ENCODE measurements at regions not wholly inside any gene's neighbourhood (a gene's known extent, or its start where the extent isn't known, plus 50 kb on each side); places are given as distances from the start of the nearest gene placed in this dataset.
"Not testable (repeated sequence)": the region's sequence is repeated elsewhere in the genome, so short reads cannot be mapped to it uniquely, and the experiment has no call there.

- no peak for DNase-seq (ENCODE audit: low spot score)
Measured at GRCh38 chr12:127606476-127607015, 660.4 kb upstream of the TMEM132C start.

DNA sequence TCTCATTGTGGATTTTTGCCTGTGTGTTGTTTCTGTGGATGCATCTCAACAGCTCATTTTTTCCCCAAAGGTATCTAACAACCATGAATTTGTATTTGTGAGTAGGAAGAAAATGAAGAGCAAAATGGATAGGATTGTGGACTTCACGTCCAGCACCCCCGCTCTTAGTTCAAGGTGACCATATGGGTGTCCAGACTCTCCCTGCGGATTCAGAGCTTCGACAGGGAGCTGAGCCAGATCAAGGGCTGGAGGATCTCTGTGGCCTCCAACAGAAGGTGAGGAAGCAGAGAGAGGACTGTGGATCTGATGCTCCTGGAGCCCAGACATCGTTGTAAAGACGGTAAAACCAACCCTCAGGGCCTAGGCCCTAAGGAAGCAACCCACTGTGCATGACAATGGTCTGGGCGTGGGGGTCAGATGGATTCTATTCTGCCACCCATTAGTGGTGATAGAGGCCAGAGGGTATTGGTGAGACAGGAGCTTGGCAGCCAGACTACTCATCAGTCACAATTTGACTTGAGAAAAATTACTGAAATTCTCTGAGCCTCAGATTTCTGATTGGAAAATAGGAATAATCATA lies 659.7 kb upstream of the TMEM132C start:
- no peak for DNase-seq (ENCODE audit: low spot score)

DNA sequence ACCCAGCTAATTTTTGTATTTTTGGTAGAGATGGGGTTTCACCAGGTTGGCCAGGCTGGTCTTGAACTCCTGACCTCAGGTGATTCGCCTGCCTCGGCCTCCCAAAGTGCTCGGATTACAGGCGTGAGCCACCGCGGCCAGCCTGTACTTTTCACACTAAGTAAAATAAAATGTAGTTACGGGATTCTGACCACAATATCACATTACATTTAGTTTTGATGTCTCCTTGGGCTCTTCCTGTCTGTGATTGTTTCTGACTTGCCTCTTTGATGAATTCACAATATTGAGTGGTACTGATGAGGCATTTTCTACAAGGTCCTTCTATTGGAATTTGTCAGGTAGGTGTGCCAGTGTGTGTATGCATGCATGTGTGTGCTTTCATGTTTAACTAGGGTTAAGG lies 658.6 kb upstream of the TMEM132C start:
- not testable (repeated sequence) for DNase-seq (ENCODE audit: low spot score)

GRCh38 chr12:127613056-127613455 lies 653.9 kb upstream of the TMEM132C start:
- DNase-seq (ENCODE audit: low spot score), result no peak

DNA sequence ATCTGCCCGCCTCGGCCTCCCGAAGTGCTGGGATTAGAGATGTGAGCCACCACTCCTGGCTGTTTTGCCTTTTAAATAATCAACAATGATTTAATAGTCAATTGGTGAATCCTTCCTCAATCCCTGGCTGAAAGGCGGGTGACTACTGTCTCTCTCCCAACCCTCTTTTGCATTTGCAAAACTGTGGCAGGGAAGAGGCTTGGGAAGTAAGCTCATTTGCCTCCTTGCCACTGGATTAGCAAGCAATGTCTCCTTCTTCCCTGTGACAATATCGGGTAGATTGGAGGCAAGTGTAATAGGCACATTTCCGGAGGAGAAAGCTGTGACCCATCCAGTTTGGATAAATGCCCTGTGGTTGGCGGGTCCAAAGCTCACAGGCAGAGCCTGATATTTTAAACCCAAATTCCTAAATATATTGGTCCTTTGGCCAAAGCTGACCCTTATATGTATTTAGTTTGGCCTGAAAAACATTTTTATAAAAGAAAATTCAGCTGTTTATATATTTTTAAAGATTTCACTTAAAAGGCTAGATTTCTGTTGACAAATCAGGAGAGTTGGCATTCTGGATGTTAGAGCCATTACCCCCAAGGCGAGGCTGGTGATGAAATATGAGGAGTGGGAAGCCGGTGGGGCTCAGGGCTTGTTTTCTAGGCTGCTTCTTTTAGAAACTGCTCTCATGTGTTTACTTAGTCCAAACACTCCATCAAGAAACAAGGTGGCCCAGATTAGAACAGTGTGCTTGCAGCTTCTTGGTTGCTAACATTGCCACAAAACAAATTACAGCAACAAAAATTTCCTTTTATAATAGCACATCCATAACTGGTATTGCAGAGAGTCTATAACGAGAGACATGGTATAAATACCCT lies 646.9 kb upstream of the TMEM132C start:
- DNase-seq (ENCODE audit: low spot score), result no peak

DNA sequence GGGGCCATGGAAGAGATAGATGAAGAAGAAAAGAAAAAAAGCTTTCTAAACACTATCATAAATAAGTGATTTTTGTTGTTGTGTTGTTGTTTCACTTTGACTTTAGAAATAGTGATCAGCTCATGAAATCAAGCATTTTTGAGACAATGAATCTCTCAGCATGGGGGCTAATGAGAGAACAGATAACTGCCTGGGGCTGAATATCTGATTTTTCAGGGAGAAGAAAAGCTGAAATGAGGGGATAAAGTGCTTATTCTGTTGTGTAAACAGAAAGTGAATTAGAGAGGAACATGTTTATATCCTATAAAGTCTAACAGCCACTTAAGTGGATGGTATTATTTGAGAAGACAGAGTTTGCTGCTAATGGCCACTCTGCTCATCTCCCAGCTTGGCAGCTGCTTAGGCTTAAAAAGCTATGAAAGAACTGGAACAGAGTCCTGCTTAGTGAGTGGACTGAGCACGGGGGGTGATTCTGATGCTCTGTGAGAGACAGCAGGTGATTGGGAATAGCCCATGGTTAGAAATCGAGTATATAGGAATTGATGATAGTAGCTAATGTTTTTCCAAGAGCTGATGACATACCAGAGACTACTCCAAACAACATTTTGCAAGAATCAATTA lies 646.1 kb upstream of the TMEM132C start:
- no peak for DNase-seq (ENCODE audit: low spot score)

DNA sequence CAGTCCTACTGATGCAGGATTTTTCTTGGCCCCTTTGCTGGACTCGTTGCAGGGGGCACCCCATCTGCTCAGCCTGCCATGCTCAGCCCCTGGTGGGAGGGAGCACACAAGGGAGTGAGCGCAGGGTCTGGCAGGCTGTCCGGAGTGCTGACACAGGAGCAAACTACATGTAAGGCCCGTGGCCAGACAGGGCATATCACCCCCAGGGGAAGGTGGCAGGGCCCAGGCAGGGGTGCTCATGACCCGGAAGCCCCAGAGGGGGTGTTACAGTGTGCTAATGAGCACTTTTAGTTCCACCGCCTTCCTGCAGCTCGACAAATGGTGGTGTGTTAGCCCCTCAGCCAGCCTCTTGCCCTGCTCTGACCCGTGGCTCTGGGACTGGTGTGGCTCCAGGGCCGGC lies 645.6 kb upstream of the TMEM132C start:
- DNase-seq (ENCODE audit: low spot score), result no peak

DNA sequence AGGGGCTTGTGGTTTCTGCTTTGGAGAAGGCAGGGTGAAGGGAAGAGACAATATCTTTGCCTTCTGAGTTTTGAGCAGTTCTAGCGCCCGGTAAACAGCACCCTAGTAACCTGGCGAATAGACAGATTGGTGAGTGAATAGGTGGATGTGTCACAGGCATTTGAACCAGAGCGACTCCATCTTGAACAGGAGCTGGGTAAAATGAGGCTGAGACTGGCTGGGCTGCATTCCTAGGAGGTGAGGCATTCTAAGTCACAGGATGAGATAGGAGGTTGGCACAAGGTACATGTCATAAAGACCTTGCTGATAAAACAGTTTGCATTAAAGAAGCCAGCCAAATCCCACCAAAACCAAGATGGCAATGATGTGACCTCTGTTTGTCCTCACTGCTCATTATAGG lies 643.6 kb upstream of the TMEM132C start:
- no peak for DNase-seq (ENCODE audit: low spot score)

DNA sequence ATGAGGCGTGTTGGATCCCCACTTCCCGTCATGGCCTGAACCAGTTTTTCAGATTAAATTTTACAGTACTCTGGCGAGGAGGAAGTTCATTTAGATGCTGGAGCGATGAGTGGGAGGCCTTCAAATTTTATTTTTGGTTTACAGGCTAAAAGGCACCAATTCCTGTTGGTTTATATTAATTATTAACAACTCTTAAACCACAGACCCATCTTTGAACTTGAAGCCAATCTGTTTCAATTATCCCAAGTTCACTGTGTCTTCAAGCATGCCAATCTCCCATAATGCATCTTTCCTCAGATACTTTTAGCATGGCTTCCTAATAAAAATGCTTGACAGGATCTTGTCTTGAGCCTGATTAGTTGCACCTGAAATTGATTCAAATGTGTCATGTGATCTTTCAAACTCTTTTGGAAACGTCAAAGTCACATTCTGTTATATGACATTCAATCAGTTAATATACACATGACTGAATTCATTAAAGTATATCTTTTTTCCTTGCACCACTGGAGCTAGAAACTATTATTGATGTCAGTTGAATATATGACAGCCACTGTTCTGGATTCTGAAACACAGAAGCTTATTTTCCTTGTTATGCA lies 641.7 kb upstream of the TMEM132C start:
- DNase-seq (ENCODE audit: low spot score), result no peak

DNA sequence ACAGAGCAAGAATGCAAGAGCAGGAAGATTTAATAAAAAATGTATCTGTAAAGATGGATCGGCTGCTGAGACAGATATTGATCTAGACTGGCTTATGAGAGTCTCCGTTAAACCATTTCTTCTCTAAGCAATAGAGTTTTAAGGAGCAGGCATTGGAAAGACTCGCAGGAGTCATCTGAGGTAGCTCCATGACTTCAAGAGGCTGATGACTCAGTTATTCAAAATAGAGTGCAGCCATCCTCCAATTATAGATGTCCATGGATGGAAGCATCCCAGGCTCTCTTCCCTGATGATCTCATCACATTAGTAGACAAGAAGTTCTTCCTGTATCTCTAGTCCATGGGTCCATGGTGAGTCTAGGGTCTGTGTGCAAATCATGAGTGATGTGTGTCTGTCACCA lies 638.3 kb upstream of the TMEM132C start:
- DNase-seq (ENCODE audit: low spot score), result no peak

GRCh38 chr12:127629066-127629820 lies 637.7 kb upstream of the TMEM132C start:
- DNase-seq (ENCODE audit: low spot score), result no peak

GRCh38 chr12:127632461-127632860 lies 634.5 kb upstream of the TMEM132C start:
- no peak for DNase-seq (ENCODE audit: low spot score)

DNA sequence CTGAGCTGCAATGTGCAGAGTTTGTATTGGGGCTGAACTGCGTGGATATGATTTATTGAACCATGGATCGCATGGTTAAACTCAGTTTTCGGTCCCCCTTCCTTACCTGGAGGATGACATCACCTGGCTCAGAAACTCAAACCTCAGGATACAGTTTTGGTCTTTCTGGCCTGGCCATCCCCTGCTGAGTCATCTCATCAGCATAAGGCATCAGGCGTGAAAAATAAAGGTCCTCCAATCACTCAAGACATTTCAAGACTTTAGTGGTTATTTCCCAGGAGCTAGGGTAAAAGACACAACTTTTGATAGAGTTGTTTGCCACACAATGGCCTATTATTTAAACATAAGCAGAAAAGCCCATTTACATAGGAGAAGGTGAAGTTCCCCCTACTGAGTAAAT lies 631.1 kb upstream of the TMEM132C start:
- DNase-seq (ENCODE audit: low spot score), result no peak

DNA sequence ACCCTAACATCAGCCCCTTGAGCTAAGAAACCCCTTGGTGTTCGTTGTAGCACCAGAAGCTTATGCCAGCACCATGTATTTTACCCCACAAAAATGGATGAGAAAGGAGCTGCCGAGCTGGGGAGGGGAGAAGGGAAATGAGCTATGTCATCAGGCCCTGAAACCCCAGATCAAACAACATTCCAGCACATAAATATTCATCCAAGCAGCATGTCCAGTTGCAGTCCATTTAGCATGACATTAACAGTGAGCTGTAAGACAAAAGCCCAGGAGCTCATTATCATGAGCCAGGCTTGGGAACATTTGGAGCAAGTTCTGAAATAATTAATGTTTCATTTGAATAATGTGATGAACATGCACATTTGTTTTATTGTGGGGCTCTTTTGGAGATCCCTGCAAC lies 630.1 kb upstream of the TMEM132C start:
- DNase-seq (ENCODE audit: low spot score), result no peak

GRCh38 chr12:127640181-127640886 lies 626.6 kb upstream of the TMEM132C start:
- peak; percentile 13 for DNase-seq (ENCODE audit: low spot score)

DNA sequence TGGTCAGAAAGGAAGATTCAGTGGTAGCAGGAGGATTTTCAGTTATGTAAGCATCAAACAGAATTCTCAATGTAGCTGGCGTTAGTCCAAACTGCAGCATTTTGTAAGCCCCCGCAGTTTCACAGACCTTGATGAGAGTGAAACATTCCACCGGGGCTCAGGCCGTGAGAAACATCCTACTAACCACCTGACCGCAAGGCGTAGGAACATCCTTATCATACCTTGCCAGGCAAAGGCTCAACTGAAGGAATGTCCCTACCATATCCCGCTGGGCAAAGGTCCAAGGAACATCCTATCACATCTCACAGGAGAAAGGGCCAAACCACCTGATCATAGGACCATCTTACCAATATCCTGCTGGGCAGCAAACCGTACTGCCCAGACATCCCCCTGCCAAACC lies 624.8 kb upstream of the TMEM132C start:
- DNase-seq (ENCODE audit: low spot score), result no peak

GRCh38 chr12:127648321-127648720 lies 618.6 kb upstream of the TMEM132C start:
- DNase-seq (ENCODE audit: low spot score), result no peak

GRCh38 chr12:127649961-127650360 lies 617.0 kb upstream of the TMEM132C start:
- no peak for DNase-seq (ENCODE audit: low spot score)

GRCh38 chr12:127650626-127651025 lies 616.3 kb upstream of the TMEM132C start:
- no peak for DNase-seq (ENCODE audit: low spot score)

GRCh38 chr12:127652281-127652680 lies 614.7 kb upstream of the TMEM132C start:
- no peak for DNase-seq (ENCODE audit: low spot score)
